Psoas muscle (tissue), 7 donors: ENCODE measurements at regions not wholly inside any gene's neighbourhood (a gene's known extent, or its start where the extent isn't known, plus 50 kb on each side); places are given as distances from the start of the nearest gene placed in this dataset.

ENCODE experiments used
- ATAC-seq, 4 donors: fragments of 200-7000 bp; cut with Tn5 transposase; one replicate each; pipeline ENCODE4 v1.9.1; 2020; ENCODE audit warnings: moderate library complexity in 3 of 4, mild to moderate bottlenecking in 2 of 4
- DNase-seq, 2 donors: peaks; one replicate each; pipeline ENCODE4 v3.0.0-alpha.2; 2020
- H3K27ac ChIP-seq: fragments of 200-600 bp; one replicate; pipeline ENCODE4 v1.8.0; 2022
- H3K27me3 ChIP-seq, 3 donors: fragments of 200-600 bp in 1 of 3; one replicate each; pipeline versions ENCODE4 v1.6.1 to v1.8.0; 2013 to 2022; ENCODE audit warnings: low read length in 2 of 3, mild to moderate bottlenecking in 2 of 3, moderate library complexity in 1 of 3; ENCODE audit not compliant: insufficient read depth in 3 of 3
- H3K36me3 ChIP-seq, 2 donors: fragments of 200-600 bp in 1 of 2; one replicate each; pipeline versions ENCODE4 v1.6.1 to v1.8.0; 2013 to 2022; ENCODE audit warnings: low read depth in 1 of 2, mild to moderate bottlenecking in 1 of 2, moderate library complexity in 1 of 2; ENCODE audit not compliant: insufficient read depth in 1 of 2
- H3K4me1 ChIP-seq: fragments of 200-600 bp; one replicate; pipeline ENCODE4 v1.8.0; 2022
- H3K4me3 ChIP-seq: fragments of 200-600 bp; one replicate; pipeline ENCODE4 v1.8.0; 2022; ENCODE audit warnings: mild to moderate bottlenecking
- H3K9me3 ChIP-seq: fragments of 200-600 bp; one replicate; pipeline ENCODE4 v1.8.0; 2022
- CTCF ChIP-seq: fragments of 200-600 bp; IDR thresholded peaks from one replicate; pipeline ENCODE4 v1.8.0; 2022; ENCODE audit warnings: antibody characterized with exemption
- WGBS, 3 donors: extraction: QIAGEN DNeasy Blood & Tissue Kit; methylation state at CpG; one replicate each; pipeline versions ENCODE4 v1.1.6 to v1.1.7; 2013; 5-methylcytosine and 5-hydroxymethylcytosine counted together
- intact Hi-C, 2 donors: fragments of 100-400 bp; cut with DNase I; formaldehyde crosslinking; loops; one replicate each; pipeline versions ENCODE4 v1.11.0 to v1.14.2; 2022
- donor health status: healthy with polysubstance abuse.
- donor health status: DM: no; HTN: no; CAD: no; lungs with moderate emphysema.
- donor health status: Bipolar disorder and iron deficiency.
- donor health status: healthy.
- donor health status: DM: yes; HTN: yes; CAD: no.
- donor health status: DM: no; HTN: no; CAD: no.
- donor health status: DM: yes; HTN: yes; CAD: no.

- Histone ChIP-seq H3K27ac (no peak overlapping the region), H3K9me3 (no peaks in the 10 kb centered on the region), H3K36me3 (no peaks in the 10 kb centered on the region), H3K4me1 (no peaks in the 10 kb centered on the region), H3K4me3 (no peak overlapping the region), H3K27me3 (no peaks in the 10 kb centered on the region)
- 70 to 86% (median 74%) methylated on average over 5 of the region's 5 CpGs for WGBS, 3 donors
- ATAC-seq (no peak), DNase-seq (no peak)
- no peak for TF ChIP-seq CTCF
- intact Hi-C loops = no loop called here
Observed at GRCh38 chr6:88558981-88559380, 392.8 kb upstream of the CNR1 start.

GRCh38 chr6:88556663-88557062 lies 390.5 kb upstream of the CNR1 start:
- 25 to 69% (median 68%) methylated on average over 4 of the region's 4 CpGs for WGBS, 3 donors
- intact Hi-C loops = no loop called here
- no peak overlapping the region for H3K4me3 ChIP-seq

GRCh38 chr6:88548891-88549505 lies 382.9 kb upstream of the CNR1 start:
- ATAC-seq (no peak), DNase-seq (no peak)
- Histone ChIP-seq H3K36me3 (no peaks in the 10 kb centered on the region), H3K4me3 (no peak overlapping the region), H3K4me1 (no peaks in the 10 kb centered on the region), H3K27me3 (peaks cover 0 to 2% (median 0%) of the 10 kb centered on the region in 3 donors), H3K9me3 (no peaks in the 10 kb centered on the region), H3K27ac (no peak overlapping the region)
- intact Hi-C loops = no loop called here
- 91 to 95% (median 93%) methylated on average over 5 of the region's 5 CpGs for WGBS, 3 donors
- TF ChIP-seq CTCF = no peak

More at GRCh38 chr6:88556663-88557062, 390.5 kb upstream of the CNR1 start:
- Histone ChIP-seq H3K27ac (no peak overlapping the region), H3K4me1 (no peaks in the 10 kb centered on the region), H3K9me3 (no peaks in the 10 kb centered on the region), H3K36me3 (no peaks in the 10 kb centered on the region), H3K27me3 (no peaks in the 10 kb centered on the region)
- ATAC-seq (no peak), DNase-seq (no peak)
- TF ChIP-seq CTCF = no peak

GRCh38 chr6:88547768-88548167 lies 381.6 kb upstream of the CNR1 start:
- H3K36me3 ChIP-seq = no peaks in the 10 kb centered on the region
- no peak overlapping the region for H3K27ac ChIP-seq
- no peak for TF ChIP-seq CTCF
- DNase-seq (no peak), ATAC-seq (no peak)
- H3K4me1 ChIP-seq = no peaks in the 10 kb centered on the region
- no peaks in the 10 kb centered on the region for H3K9me3 ChIP-seq
- no peak overlapping the region for H3K4me3 ChIP-seq
- WGBS, 3 donors = 91 to 95% (median 93%) methylated on average over 6 of the region's 6 CpGs
- intact Hi-C loops = no loop called here
- H3K27me3 ChIP-seq = peaks cover 0 to 2% (median 0%) of the 10 kb centered on the region in 3 donors

- Histone ChIP-seq H3K4me1 (no peaks in the 10 kb centered on the region), H3K4me3 (no peak overlapping the region), H3K36me3 (no peaks in the 10 kb centered on the region), H3K27ac (no peak overlapping the region), H3K9me3 (no peaks in the 10 kb centered on the region), H3K27me3 (peaks cover 0 to 2% (median 0%) of the 10 kb centered on the region in 3 donors)
- intact Hi-C loops = no loop called here
- TF ChIP-seq CTCF = no peak
- ATAC-seq (no peak), DNase-seq (no peak)
- whole genome bisulfite sequencing, 3 donors = 55 to 59% (median 56%) methylated on average over 4 of the region's 4 CpGs
Observed at GRCh38 chr6:88545991-88546390, 379.8 kb upstream of the CNR1 start.
